CD4-positive, CD25-positive, alpha-beta regulatory T cell (primary cell): ENCODE measurements at regions not wholly inside any gene's neighbourhood (a gene's known extent, or its start where the extent isn't known, plus 50 kb on each side); places are given as distances from the start of the nearest gene placed in this dataset.
"Not testable (repeated sequence)": the region's sequence is repeated elsewhere in the genome, so short reads cannot be mapped to it uniquely, and the experiment has no call there.

ENCODE experiments used
- ATAC-seq, 2 donors: fragments of 150-1000 bp; cut with Tn5 transposase; one replicate each; pipeline ENCODE4 v1.10.0; 2021; ENCODE audit warnings: low read depth in 2 of 2, moderate number of reproducible peaks in 2 of 2, moderate library complexity in 1 of 2
- DNase-seq, 3 donors: peaks; one replicate each; pipeline versions ENCODE4 v3.0.0 to v3.0.0-alpha.2; 2012 to 2022; ENCODE audit warnings: mixed read lengths in 1 of 3
- H3K27ac ChIP-seq: one replicate; pipeline ENCODE4 v1.7.0; 2013; ENCODE audit warnings: mild to moderate bottlenecking, low read length; ENCODE audit not compliant: insufficient read depth, poor library complexity, severe bottlenecking
- H3K27me3 ChIP-seq: one replicate; pipeline ENCODE4 v1.7.0; 2013; ENCODE audit warnings: low read length; ENCODE audit not compliant: control insufficient read depth, insufficient read depth
- H3K36me3 ChIP-seq: one replicate; pipeline ENCODE4 v1.7.0; 2013; ENCODE audit warnings: mild to moderate bottlenecking, low read length, moderate library complexity; ENCODE audit not compliant: control insufficient read depth, insufficient read depth
- H3K4me1 ChIP-seq: 2 replicates; pipeline ENCODE4 v1.7.0; 2013; ENCODE audit warnings: mild to moderate bottlenecking, low read length; ENCODE audit not compliant: insufficient read depth, control insufficient read depth, poor library complexity, severe bottlenecking
- H3K4me3 ChIP-seq: one replicate; pipeline ENCODE4 v1.7.0; 2013; ENCODE audit warnings: low read depth, mild to moderate bottlenecking, low read length, moderate library complexity
- H3K9me3 ChIP-seq, 2 experiments: 1 replicate in 1 of 2; 2 replicates in 1 of 2; pipeline ENCODE4 v1.7.0; 2013; ENCODE audit warnings: low read length in 2 of 2, mild to moderate bottlenecking in 1 of 2, moderate library complexity in 1 of 2; ENCODE audit not compliant: control insufficient read depth in 2 of 2
- H3K27ac Mint-ChIP-seq, 3 donors: one replicate each; pipeline ENCODE4 v1.8.0; 2020 to 2022; ENCODE audit warnings: mild to moderate bottlenecking in 3 of 3, mixed read lengths in 3 of 3, moderate library complexity in 2 of 3
- H3K27me3 Mint-ChIP-seq: one replicate; pipeline ENCODE4 v1.8.0; 2022; ENCODE audit warnings: mild to moderate bottlenecking, mixed read lengths
- H3K36me3 Mint-ChIP-seq: one replicate; pipeline ENCODE4 v1.8.0; 2020; ENCODE audit warnings: mixed read lengths
- H3K4me1 Mint-ChIP-seq, 4 donors: one replicate each; pipeline ENCODE4 v1.8.0; 2020 to 2022; ENCODE audit warnings: mixed read lengths in 4 of 4, mild to moderate bottlenecking in 1 of 4
- H3K4me3 Mint-ChIP-seq, 4 donors: one replicate each; pipeline ENCODE4 v1.8.0; 2020 to 2022; ENCODE audit warnings: mild to moderate bottlenecking in 4 of 4, mixed read lengths in 4 of 4, moderate library complexity in 3 of 4
- H3K9me3 Mint-ChIP-seq, 7 donors: one replicate each; pipeline ENCODE4 v1.8.0; 2020 to 2022; ENCODE audit warnings: mixed read lengths in 7 of 7, mild to moderate bottlenecking in 3 of 7, moderate library complexity in 2 of 7

- not testable (repeated sequence) for H3K4me1 ChIP-seq, H3K36me3 ChIP-seq
These were observed 69.1 kb downstream of the NPIPB11 start for GRCh38 chr16:29337385-29337901.

GRCh38 chr16:29335549-29335846 lies 71.0 kb downstream of the NPIPB11 start:
- not testable (repeated sequence) for H3K27ac Mint-ChIP-seq, DNase-seq, H3K36me3 Mint-ChIP-seq, ATAC-seq, H3K9me3 Mint-ChIP-seq, H3K36me3 ChIP-seq, H3K9me3 ChIP-seq, H3K27ac ChIP-seq, H3K4me1 Mint-ChIP-seq, H3K4me3 Mint-ChIP-seq, H3K27me3 Mint-ChIP-seq, H3K4me3 ChIP-seq, H3K27me3 ChIP-seq, H3K4me1 ChIP-seq

More at GRCh38 chr16:29337385-29337901, 69.1 kb downstream of the NPIPB11 start:
- not testable (repeated sequence) for H3K27ac ChIP-seq, H3K27me3 Mint-ChIP-seq, H3K4me1 Mint-ChIP-seq, H3K9me3 Mint-ChIP-seq, H3K27ac Mint-ChIP-seq, H3K36me3 Mint-ChIP-seq, H3K27me3 ChIP-seq, H3K4me3 Mint-ChIP-seq, DNase-seq, H3K9me3 ChIP-seq, H3K4me3 ChIP-seq
- ATAC-seq = peak in 1 of 2 donors; percentile 23

- not testable (repeated sequence) for H3K9me3 ChIP-seq, H3K4me1 Mint-ChIP-seq, H3K9me3 Mint-ChIP-seq, H3K27ac ChIP-seq, H3K4me1 ChIP-seq, H3K4me3 Mint-ChIP-seq, DNase-seq, H3K27me3 ChIP-seq, ATAC-seq, H3K4me3 ChIP-seq, H3K36me3 ChIP-seq, H3K27me3 Mint-ChIP-seq, H3K36me3 Mint-ChIP-seq
- H3K27ac Mint-ChIP-seq = peak overlapping the region in 1 of 3 donors; percentile 38
These were observed 71.5 kb downstream of the NPIPB11 start for GRCh38 chr16:29334776-29335548.

- DNase-seq, H3K4me1 ChIP-seq, H3K36me3 Mint-ChIP-seq, H3K4me1 Mint-ChIP-seq, H3K4me3 Mint-ChIP-seq, H3K27ac ChIP-seq, H3K36me3 ChIP-seq, H3K9me3 ChIP-seq, H3K27ac Mint-ChIP-seq, H3K4me3 ChIP-seq, H3K9me3 Mint-ChIP-seq, H3K27me3 Mint-ChIP-seq, ATAC-seq, H3K27me3 ChIP-seq: not testable (repeated sequence)
These were observed 72.9 kb downstream of the NPIPB11 start for GRCh38 chr16:29333492-29334097.

GRCh38 chr16:29330623-29331022 lies 75.9 kb downstream of the NPIPB11 start:
- not testable (repeated sequence) for H3K27me3 Mint-ChIP-seq, H3K4me3 ChIP-seq, ATAC-seq, H3K4me1 Mint-ChIP-seq, H3K9me3 Mint-ChIP-seq, H3K36me3 Mint-ChIP-seq, H3K4me1 ChIP-seq, H3K27ac ChIP-seq, H3K9me3 ChIP-seq, H3K4me3 Mint-ChIP-seq, H3K27me3 ChIP-seq, H3K27ac Mint-ChIP-seq, H3K36me3 ChIP-seq, DNase-seq

GRCh38 chr16:29328528-29328927 lies 78.0 kb downstream of the NPIPB11 start:
- H3K36me3 Mint-ChIP-seq, H3K27ac ChIP-seq, H3K36me3 ChIP-seq, H3K9me3 ChIP-seq, H3K4me1 Mint-ChIP-seq, H3K27ac Mint-ChIP-seq, ATAC-seq, H3K4me3 Mint-ChIP-seq, H3K9me3 Mint-ChIP-seq, H3K27me3 ChIP-seq, H3K27me3 Mint-ChIP-seq, H3K4me3 ChIP-seq, DNase-seq, H3K4me1 ChIP-seq: not testable (repeated sequence)

- not testable (repeated sequence) for H3K27ac ChIP-seq, H3K27me3 Mint-ChIP-seq, H3K9me3 ChIP-seq, H3K4me3 ChIP-seq, H3K36me3 Mint-ChIP-seq, H3K4me3 Mint-ChIP-seq, DNase-seq, H3K4me1 ChIP-seq, H3K27me3 ChIP-seq, H3K9me3 Mint-ChIP-seq, H3K27ac Mint-ChIP-seq, H3K4me1 Mint-ChIP-seq, ATAC-seq, H3K36me3 ChIP-seq
These were observed 78.7 kb downstream of the NPIPB11 start for GRCh38 chr16:29327631-29328408.
